Activated B cell treated with CpG ODN at 0.5 μM for 24 hours (primary cell): ENCODE measurements at regions not wholly inside any gene's neighbourhood (a gene's known extent, or its start where the extent isn't known, plus 50 kb on each side); places are given as distances from the start of the nearest gene placed in this dataset.

Experiments used
- ATAC-seq: fragments of 200-7000 bp; cut with Tn5 transposase; one replicate; pipeline ENCODE4 v1.10.0; 2021; ENCODE audit warnings: low read depth, mild to moderate bottlenecking, moderate library complexity
- CTCF ChIA-PET: fragments of 350-600 bp; sonication (Branson Sonifier 250); formaldehyde crosslinking; loops from one replicate; lab custom pipeline; 2021; ENCODE audit warnings: antibody characterized with exemption; lab: Charles Lee
- POLR2A ChIA-PET: fragments of 350-600 bp; sonication (Branson Sonifier 250); formaldehyde crosslinking; loops from one replicate; lab custom pipeline; 2021; ENCODE audit warnings: antibody characterized with exemption; lab: Charles Lee
- DNase-seq: peaks from one replicate; pipeline ENCODE4 v3.0.0; 2022
- H3K27ac Mint-ChIP-seq: one replicate; pipeline ENCODE4 v1.8.0; 2020; ENCODE audit warnings: mixed read lengths
- H3K27me3 Mint-ChIP-seq: one replicate; pipeline ENCODE4 v1.8.0; 2021; ENCODE audit warnings: mixed read lengths
- H3K36me3 Mint-ChIP-seq: one replicate; pipeline ENCODE4 v1.8.0; 2021; ENCODE audit warnings: low read depth, mixed read lengths
- H3K4me1 Mint-ChIP-seq: one replicate; pipeline ENCODE4 v1.8.0; 2021; ENCODE audit warnings: mixed read lengths
- H3K4me3 Mint-ChIP-seq: one replicate; pipeline ENCODE4 v1.8.0; 2020; ENCODE audit warnings: mild to moderate bottlenecking, mixed read lengths
- H3K9me3 Mint-ChIP-seq: one replicate; pipeline ENCODE4 v1.8.0; 2020; ENCODE audit warnings: mixed read lengths
- intact Hi-C: fragments of 100-400 bp; cut with micrococcal nuclease; formaldehyde crosslinking; loops from one replicate; pipeline ENCODE4 v1.15.1; 2024
- TF ChIP-seq, protein P1 (sequence below): fragments of 200-600 bp; IDR thresholded peaks from one replicate; pipeline ENCODE4 v1.8.0; 2022; ENCODE audit warnings: antibody characterized with exemption, mild to moderate bottlenecking

DNA sequence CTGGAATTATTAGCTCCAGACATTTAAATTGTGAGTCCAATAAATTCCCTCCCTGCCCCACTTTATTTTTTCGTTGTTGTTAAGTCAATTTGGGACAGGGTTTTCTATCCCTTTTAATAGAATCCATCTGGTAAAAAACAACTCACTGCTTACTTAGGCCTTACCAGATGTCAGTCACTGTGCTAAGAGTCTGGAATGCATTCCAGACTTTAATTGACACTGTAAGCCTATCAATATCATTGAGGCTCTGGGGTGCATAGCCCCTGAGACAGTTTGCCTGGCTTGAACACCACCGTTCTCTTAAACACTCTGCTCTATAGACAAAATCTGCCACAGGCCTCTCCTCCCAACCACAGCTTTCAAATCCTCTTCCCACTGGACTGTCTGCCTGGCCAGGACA, 175.9 kb downstream of the NSG2 start:
- H3K27ac Mint-ChIP-seq, result no peak overlapping the region
- ChIA-PET CTCF (no interaction called here), POLR2A (no interaction called here)
- no peaks in the 10 kb centered on the region for H3K4me1 Mint-ChIP-seq
- peaks cover 8% of the 10 kb centered on the region for H3K27me3 Mint-ChIP-seq
- H3K36me3 Mint-ChIP-seq, result no peaks in the 10 kb centered on the region
- H3K9me3 Mint-ChIP-seq, result no peaks in the 10 kb centered on the region
- intact Hi-C loops, result no loop called here
- no peak overlapping the region for H3K4me3 Mint-ChIP-seq
- ATAC-seq (no peak), DNase-seq (no peak)
- TF ChIP-seq, protein P1, sequence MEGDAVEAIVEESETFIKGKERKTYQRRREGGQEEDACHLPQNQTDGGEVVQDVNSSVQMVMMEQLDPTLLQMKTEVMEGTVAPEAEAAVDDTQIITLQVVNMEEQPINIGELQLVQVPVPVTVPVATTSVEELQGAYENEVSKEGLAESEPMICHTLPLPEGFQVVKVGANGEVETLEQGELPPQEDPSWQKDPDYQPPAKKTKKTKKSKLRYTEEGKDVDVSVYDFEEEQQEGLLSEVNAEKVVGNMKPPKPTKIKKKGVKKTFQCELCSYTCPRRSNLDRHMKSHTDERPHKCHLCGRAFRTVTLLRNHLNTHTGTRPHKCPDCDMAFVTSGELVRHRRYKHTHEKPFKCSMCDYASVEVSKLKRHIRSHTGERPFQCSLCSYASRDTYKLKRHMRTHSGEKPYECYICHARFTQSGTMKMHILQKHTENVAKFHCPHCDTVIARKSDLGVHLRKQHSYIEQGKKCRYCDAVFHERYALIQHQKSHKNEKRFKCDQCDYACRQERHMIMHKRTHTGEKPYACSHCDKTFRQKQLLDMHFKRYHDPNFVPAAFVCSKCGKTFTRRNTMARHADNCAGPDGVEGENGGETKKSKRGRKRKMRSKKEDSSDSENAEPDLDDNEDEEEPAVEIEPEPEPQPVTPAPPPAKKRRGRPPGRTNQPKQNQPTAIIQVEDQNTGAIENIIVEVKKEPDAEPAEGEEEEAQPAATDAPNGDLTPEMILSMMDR, result no peak

DNA sequence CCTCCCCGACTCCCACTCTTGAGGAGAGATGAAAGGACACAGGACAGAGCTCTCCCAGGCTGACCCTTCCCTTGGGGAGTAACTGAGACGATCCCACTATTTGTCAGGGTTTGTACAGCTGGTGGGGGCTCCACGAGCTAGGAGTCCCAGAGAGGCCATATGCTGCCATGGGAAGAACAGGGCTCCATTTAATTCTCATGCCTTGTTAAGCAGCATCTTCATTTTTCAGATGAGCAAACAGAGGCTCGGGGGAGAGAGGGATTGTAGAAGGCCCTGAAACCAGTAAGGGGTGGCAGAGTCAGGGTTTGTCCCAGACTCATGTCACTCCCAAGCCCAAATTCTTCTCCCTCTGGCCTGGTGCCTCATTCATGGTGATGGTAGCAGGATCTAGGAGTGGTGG, 176.4 kb downstream of the NSG2 start:
- Mint-ChIP-seq H3K27me3 (peaks cover 8% of the 10 kb centered on the region), H3K27ac (no peak overlapping the region), H3K4me3 (no peak overlapping the region), H3K9me3 (no peaks in the 10 kb centered on the region), H3K4me1 (no peaks in the 10 kb centered on the region), H3K36me3 (no peaks in the 10 kb centered on the region)
- TF ChIP-seq, protein P1, result no peak
- POLR2A ChIA-PET, result no interaction called here
- ATAC-seq, result no peak
- intact Hi-C loops, result no loop called here
- CTCF ChIA-PET, result no interaction called here
- no peak for DNase-seq

DNA sequence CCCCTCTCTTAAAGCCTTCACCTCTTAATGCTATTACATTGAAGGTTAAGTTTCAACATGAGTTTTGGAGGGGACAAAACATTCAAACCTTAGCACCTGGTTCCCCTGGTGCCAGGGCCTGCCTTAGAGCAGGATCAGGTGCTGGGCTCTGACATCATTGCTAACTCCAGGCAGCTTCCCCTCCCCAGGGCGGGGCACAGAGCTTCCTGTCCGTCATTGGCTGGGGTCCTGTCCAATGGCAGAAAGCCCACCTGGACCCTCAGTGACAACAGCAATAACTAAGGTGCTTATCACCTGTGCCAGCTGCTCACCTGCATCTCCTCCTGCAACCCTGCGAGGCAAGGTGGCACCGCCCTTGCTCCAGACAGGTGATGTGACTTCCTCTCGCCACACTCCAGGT, 177.4 kb downstream of the NSG2 start:
- DNase-seq (no peak), ATAC-seq (no peak)
- POLR2A ChIA-PET, result no interaction called here
- H3K27ac Mint-ChIP-seq, result no peak overlapping the region
- no peaks in the 10 kb centered on the region for H3K36me3 Mint-ChIP-seq
- peaks cover 11% of the 10 kb centered on the region for H3K27me3 Mint-ChIP-seq
- no peak overlapping the region for H3K4me3 Mint-ChIP-seq
- no peaks in the 10 kb centered on the region for H3K4me1 Mint-ChIP-seq
- CTCF ChIA-PET, result no interaction called here
- intact Hi-C loops, result no loop called here
- H3K9me3 Mint-ChIP-seq, result no peaks in the 10 kb centered on the region
- TF ChIP-seq, protein P1, result no peak

DNA sequence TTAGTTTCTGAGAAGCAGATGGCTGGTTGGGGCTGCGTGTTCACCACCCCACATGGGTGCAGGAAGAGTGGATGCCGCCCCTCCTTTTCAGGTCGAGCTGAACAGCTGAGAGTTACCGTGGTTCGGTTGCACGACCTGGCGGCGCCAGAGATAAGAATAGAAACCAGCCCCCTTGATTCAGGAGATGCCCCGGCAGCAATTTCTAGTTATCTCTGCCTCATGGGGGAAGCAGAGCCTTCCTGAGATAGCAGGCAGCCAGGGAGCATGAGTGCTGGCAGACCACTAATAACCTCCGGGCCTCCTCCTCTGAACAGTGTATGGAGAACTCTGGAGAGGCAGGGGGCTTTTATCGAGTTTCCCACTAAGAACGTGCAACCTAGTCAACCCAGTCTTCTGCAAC, 177.8 kb downstream of the NSG2 start:
- DNase-seq (no peak), ATAC-seq (no peak)
- Mint-ChIP-seq H3K36me3 (no peaks in the 10 kb centered on the region), H3K9me3 (no peaks in the 10 kb centered on the region), H3K4me1 (no peaks in the 10 kb centered on the region), H3K27ac (no peak overlapping the region), H3K4me3 (no peak overlapping the region), H3K27me3 (peaks cover 11% of the 10 kb centered on the region)
- intact Hi-C loops, result no loop called here
- CTCF ChIA-PET, result no interaction called here
- POLR2A ChIA-PET, result no interaction called here
- TF ChIP-seq, protein P1, result no peak

DNA sequence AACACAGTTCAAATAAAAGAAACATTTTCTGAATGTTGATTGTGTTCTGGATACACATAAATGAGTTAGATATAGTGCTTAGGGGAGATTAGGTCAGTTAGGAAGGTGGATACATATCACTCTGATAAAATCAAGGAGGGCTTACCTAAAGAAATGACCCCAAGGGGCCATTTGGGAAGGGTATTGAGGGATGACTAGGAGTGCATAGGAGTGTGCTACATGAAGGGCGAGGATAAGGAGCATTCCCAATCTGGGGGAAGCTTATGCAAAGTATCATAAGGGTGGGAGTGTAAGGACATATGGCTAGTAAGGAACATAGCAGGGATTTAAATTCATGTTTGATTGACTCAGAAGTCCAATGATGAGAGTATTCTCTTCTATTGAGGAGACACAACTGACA, 183.6 kb downstream of the NSG2 start:
- TF ChIP-seq, protein P1, result no peak
- Mint-ChIP-seq H3K36me3 (no peaks in the 10 kb centered on the region), H3K27me3 (peaks cover 6% of the 10 kb centered on the region), H3K27ac (no peak overlapping the region), H3K4me3 (no peak overlapping the region), H3K4me1 (no peaks in the 10 kb centered on the region), H3K9me3 (peaks cover 3% of the 10 kb centered on the region)
- DNase-seq, result no peak
- CTCF ChIA-PET, result no interaction called here
- intact Hi-C loops, result no loop called here
- POLR2A ChIA-PET, result no interaction called here
- ATAC-seq, result no peak
